ENCODE measurements at regions not wholly inside any gene's neighbourhood (a gene's known extent, or its start where the extent isn't known, plus 50 kb on each side); places are given as distances from the start of the nearest gene placed in this dataset.

DNA sequence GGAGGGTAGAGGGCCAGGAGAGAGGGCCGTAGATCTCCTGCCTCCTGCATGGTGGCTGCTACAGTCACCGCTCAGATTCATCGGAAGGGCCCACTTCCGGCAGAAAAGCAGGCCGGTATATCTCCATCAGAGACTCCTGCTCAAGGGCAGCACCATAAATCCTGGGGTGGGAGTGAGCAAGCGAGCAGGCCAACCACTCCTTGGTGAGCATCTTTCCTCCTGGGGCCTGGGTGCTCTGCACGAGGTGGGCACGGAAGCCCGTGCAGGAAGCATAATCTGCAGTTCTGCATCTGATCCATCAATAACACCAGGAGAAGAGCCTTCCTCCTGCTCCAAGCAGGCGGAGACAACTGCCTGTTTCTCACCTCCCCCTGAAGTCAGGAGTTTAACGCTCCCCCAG, 57.4 kb upstream of the TMEM132E start (continued):
- TF ChIP-seq, protein P1, sequence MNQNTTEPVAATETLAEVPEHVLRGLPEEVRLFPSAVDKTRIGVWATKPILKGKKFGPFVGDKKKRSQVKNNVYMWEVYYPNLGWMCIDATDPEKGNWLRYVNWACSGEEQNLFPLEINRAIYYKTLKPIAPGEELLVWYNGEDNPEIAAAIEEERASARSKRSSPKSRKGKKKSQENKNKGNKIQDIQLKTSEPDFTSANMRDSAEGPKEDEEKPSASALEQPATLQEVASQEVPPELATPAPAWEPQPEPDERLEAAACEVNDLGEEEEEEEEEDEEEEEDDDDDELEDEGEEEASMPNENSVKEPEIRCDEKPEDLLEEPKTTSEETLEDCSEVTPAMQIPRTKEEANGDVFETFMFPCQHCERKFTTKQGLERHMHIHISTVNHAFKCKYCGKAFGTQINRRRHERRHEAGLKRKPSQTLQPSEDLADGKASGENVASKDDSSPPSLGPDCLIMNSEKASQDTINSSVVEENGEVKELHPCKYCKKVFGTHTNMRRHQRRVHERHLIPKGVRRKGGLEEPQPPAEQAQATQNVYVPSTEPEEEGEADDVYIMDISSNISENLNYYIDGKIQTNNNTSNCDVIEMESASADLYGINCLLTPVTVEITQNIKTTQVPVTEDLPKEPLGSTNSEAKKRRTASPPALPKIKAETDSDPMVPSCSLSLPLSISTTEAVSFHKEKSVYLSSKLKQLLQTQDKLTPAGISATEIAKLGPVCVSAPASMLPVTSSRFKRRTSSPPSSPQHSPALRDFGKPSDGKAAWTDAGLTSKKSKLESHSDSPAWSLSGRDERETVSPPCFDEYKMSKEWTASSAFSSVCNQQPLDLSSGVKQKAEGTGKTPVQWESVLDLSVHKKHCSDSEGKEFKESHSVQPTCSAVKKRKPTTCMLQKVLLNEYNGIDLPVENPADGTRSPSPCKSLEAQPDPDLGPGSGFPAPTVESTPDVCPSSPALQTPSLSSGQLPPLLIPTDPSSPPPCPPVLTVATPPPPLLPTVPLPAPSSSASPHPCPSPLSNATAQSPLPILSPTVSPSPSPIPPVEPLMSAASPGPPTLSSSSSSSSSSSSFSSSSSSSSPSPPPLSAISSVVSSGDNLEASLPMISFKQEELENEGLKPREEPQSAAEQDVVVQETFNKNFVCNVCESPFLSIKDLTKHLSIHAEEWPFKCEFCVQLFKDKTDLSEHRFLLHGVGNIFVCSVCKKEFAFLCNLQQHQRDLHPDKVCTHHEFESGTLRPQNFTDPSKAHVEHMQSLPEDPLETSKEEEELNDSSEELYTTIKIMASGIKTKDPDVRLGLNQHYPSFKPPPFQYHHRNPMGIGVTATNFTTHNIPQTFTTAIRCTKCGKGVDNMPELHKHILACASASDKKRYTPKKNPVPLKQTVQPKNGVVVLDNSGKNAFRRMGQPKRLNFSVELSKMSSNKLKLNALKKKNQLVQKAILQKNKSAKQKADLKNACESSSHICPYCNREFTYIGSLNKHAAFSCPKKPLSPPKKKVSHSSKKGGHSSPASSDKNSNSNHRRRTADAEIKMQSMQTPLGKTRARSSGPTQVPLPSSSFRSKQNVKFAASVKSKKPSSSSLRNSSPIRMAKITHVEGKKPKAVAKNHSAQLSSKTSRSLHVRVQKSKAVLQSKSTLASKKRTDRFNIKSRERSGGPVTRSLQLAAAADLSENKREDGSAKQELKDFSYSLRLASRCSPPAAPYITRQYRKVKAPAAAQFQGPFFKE (tag by site-specific recombination; IDR thresholded peaks at IDR 0.05; ENCODE audit: borderline replicate concordance): no peak

GRCh38 chr17:34519282-34519681, 60.1 kb upstream of the TMEM132E start:
- Histone ChIP-seq H3K4me1 (ENCODE audit: control insufficient read depth, insufficient read depth, low read length) (no peaks in the 10 kb centered on the region), H3K27ac (ENCODE audit: extremely low read depth, low read depth, low read length) (no peak overlapping the region), H3K4me3 (ENCODE audit: low read depth, low read length) (no peak overlapping the region), H3K36me3 (ENCODE audit: control insufficient read depth in 2 of 2, insufficient read depth in 1 of 2, low read length in 2 of 2) (no peaks in the 10 kb centered on the region), H3K9me3 (ENCODE audit: control insufficient read depth, insufficient read depth, low read depth, low read length) (no peaks in the 10 kb centered on the region)
- ChIA-PET CTCF (interaction anchor here (0.6 to 2.0 kb wide), 17 partner anchors 10 to 527 kb away, joined by 3 to 11 read pairs (median 3); no protein-coding TSS in a partner anchor), POLR2A (no interaction called here)
- 0 out of 2 replicates have a peak, but pooled peaks have one; percentile 10 for TF ChIP-seq ZNF654 (tag by site-specific recombination; IDR thresholded peaks at IDR 0.05; ENCODE audit: low read depth)
- TF ChIP-seq, protein P2, sequence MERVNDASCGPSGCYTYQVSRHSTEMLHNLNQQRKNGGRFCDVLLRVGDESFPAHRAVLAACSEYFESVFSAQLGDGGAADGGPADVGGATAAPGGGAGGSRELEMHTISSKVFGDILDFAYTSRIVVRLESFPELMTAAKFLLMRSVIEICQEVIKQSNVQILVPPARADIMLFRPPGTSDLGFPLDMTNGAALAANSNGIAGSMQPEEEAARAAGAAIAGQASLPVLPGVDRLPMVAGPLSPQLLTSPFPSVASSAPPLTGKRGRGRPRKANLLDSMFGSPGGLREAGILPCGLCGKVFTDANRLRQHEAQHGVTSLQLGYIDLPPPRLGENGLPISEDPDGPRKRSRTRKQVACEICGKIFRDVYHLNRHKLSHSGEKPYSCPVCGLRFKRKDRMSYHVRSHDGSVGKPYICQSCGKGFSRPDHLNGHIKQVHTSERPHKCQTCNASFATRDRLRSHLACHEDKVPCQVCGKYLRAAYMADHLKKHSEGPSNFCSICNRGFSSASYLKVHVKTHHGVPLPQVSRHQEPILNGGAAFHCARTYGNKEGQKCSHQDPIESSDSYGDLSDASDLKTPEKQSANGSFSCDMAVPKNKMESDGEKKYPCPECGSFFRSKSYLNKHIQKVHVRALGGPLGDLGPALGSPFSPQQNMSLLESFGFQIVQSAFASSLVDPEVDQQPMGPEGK (tag by site-specific recombination; IDR thresholded peaks at IDR 0.05): peak; percentile 52; the same call in 1 of the 2 replicates
- no peak for TF ChIP-seq BCL11A (tag by site-specific recombination; IDR thresholded peaks at IDR 0.05; ENCODE audit: low read depth)

DNA sequence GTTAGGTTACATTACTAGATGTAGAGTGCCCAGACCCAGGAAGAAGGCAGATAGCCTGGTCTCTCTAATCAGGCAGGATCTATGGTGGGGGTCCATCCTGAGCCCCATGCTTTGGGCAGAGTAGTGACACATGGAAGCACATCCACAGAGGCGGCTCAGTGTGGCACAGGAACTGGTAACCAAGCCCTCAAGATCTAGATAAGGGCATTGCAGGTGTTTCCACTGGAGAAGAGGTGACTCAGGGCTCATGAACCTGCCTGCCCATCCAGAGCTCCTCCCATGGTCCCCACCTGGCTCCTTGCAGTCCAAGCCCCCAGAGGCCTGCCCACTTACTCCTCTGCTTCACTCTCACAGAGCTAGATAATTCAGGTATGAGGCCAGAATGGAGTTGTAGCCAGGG, 62.0 kb upstream of the TMEM132E start:
- ChIA-PET POLR2A (no interaction called here), CTCF (interaction anchor here (0.8 to 2.0 kb wide), 4 partner anchors 10 to 95 kb away, joined by 3 to 9 read pairs (median 3); no protein-coding TSS in a partner anchor)
- Histone ChIP-seq H3K4me3 (ENCODE audit: low read depth, low read length) (no peak overlapping the region), H3K9me3 (ENCODE audit: control insufficient read depth, insufficient read depth, low read depth, low read length) (no peaks in the 10 kb centered on the region), H3K36me3 (ENCODE audit: control insufficient read depth in 2 of 2, insufficient read depth in 1 of 2, low read length in 2 of 2) (no peaks in the 10 kb centered on the region), H3K27ac (ENCODE audit: extremely low read depth, low read depth, low read length) (no peak overlapping the region), H3K4me1 (ENCODE audit: control insufficient read depth, insufficient read depth, low read length) (no peaks in the 10 kb centered on the region)
- TF ChIP-seq, protein P3, sequence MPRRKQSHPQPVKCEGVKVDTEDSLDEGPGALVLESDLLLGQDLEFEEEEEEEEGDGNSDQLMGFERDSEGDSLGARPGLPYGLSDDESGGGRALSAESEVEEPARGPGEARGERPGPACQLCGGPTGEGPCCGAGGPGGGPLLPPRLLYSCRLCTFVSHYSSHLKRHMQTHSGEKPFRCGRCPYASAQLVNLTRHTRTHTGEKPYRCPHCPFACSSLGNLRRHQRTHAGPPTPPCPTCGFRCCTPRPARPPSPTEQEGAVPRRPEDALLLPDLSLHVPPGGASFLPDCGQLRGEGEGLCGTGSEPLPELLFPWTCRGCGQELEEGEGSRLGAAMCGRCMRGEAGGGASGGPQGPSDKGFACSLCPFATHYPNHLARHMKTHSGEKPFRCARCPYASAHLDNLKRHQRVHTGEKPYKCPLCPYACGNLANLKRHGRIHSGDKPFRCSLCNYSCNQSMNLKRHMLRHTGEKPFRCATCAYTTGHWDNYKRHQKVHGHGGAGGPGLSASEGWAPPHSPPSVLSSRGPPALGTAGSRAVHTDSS (tag by site-specific recombination; IDR thresholded peaks at IDR 0.05): no peak
- TF ChIP-seq KLF1 (tag by site-specific recombination; IDR thresholded peaks at IDR 0.05) (no peak), ZFP37 (tag by site-specific recombination; IDR thresholded peaks at IDR 0.05) (no peak), ELK4 (IDR thresholded peaks at IDR 0.05; ENCODE audit: borderline replicate concordance, low read depth, low read length) (no peak), ZNF571 (tag by site-specific recombination; IDR thresholded peaks at IDR 0.05) (no peak), ZNF610 (tag by site-specific recombination; IDR thresholded peaks at IDR 0.05; ENCODE audit: borderline replicate concordance) (no peak), ZSCAN23 (tag by site-specific recombination; IDR thresholded peaks at IDR 0.05) (no peak), SP3 (tag by site-specific recombination; IDR thresholded peaks at IDR 0.05) (no peak), ZNF311 (tag by site-specific recombination; IDR thresholded peaks at IDR 0.05; ENCODE audit: borderline replicate concordance) (no peak), ZBTB1 (tag by site-specific recombination; IDR thresholded peaks at IDR 0.05) (no peak), ZNF2 (tag by site-specific recombination; IDR thresholded peaks at IDR 0.05) (no peak), OVOL3 (tag by site-specific recombination; IDR thresholded peaks at IDR 0.05) (no peak)
- TF ChIP-seq, protein P4, sequence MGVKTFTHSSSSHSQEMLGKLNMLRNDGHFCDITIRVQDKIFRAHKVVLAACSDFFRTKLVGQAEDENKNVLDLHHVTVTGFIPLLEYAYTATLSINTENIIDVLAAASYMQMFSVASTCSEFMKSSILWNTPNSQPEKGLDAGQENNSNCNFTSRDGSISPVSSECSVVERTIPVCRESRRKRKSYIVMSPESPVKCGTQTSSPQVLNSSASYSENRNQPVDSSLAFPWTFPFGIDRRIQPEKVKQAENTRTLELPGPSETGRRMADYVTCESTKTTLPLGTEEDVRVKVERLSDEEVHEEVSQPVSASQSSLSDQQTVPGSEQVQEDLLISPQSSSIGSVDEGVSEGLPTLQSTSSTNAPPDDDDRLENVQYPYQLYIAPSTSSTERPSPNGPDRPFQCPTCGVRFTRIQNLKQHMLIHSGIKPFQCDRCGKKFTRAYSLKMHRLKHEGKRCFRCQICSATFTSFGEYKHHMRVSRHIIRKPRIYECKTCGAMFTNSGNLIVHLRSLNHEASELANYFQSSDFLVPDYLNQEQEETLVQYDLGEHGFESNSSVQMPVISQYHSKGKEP (tag by site-specific recombination; IDR thresholded peaks at IDR 0.05): no peak

Measured in HEK293 (cell line).